OCI-LY7 (cell line): ENCODE measurements at regions not wholly inside any gene's neighbourhood (a gene's known extent, or its start where the extent isn't known, plus 50 kb on each side); places are given as distances from the start of the nearest gene placed in this dataset.

Experiments
- EZH2phosphoT487 ChIP-seq: fragments of 200-600 bp; sonication (generic); IDR thresholded peaks from 2 replicates; pipeline ENCODE4 v1.6.1; 2018; ENCODE audit warnings: low read depth, borderline replicate concordance, mild to moderate bottlenecking, mixed run types, antibody characterized with exemption, low read length, moderate library complexity, mixed read lengths
- TF ChIP-seq, protein P1 (sequence below): fragments of 200-600 bp; sonication (generic); conservative IDR thresholded peaks from 2 replicates; pipeline ENCODE4 v1.5.1; 2014; ENCODE audit warnings: mild to moderate bottlenecking, antibody characterized with exemption, low read length, moderate library complexity, mixed read lengths

DNA sequence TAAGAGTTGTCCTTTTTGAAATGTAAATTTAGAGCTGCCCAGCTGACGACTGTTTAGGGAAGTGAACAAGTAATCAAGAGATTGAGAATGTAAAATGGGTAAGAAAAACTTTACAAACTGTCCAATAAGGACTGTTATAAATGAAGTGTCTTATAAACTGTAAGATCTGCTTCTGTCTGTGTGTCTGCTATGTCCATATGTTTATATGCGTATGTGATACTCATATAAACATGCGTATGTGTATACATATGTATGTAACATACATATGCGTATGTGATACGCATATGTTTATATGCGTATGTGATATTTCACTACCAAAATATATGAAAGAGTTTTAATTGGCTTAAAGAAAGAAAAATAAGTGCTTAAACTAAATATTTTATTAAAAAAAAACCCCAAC lies 416.0 kb upstream of the GALNTL6 start:
- TF ChIP-seq, protein P1, sequence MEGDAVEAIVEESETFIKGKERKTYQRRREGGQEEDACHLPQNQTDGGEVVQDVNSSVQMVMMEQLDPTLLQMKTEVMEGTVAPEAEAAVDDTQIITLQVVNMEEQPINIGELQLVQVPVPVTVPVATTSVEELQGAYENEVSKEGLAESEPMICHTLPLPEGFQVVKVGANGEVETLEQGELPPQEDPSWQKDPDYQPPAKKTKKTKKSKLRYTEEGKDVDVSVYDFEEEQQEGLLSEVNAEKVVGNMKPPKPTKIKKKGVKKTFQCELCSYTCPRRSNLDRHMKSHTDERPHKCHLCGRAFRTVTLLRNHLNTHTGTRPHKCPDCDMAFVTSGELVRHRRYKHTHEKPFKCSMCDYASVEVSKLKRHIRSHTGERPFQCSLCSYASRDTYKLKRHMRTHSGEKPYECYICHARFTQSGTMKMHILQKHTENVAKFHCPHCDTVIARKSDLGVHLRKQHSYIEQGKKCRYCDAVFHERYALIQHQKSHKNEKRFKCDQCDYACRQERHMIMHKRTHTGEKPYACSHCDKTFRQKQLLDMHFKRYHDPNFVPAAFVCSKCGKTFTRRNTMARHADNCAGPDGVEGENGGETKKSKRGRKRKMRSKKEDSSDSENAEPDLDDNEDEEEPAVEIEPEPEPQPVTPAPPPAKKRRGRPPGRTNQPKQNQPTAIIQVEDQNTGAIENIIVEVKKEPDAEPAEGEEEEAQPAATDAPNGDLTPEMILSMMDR = no peak
- no peak for TF ChIP-seq EZH2phosphoT487
